HAP-1 (cell line): ENCODE measurements at regions not wholly inside any gene's neighbourhood (a gene's known extent, or its start where the extent isn't known, plus 50 kb on each side); places are given as distances from the start of the nearest gene placed in this dataset.

ENCODE experiments used
- DNase-seq, 2 experiments: peaks; one replicate each; pipeline ENCODE4 v3.0.0-alpha.2; 2016 to 2020; ENCODE audit warnings: low spot score in 2 of 2
- H3K27me3 ChIP-seq: fragments of 250-450 bp; sonication (Bioruptor Pico); 2 replicates; pipeline ENCODE4 v1.5.1; 2020; ENCODE audit warnings: low read depth, mild to moderate bottlenecking, moderate library complexity
- H3K36me3 ChIP-seq: fragments of 250-450 bp; sonication (Bioruptor Pico); replicated peaks from 2 replicates; pipeline ENCODE4 v1.5.1; 2020; ENCODE audit warnings: mild to moderate bottlenecking
- H3K4me1 ChIP-seq: fragments of 250-450 bp; sonication (Bioruptor Pico); 2 replicates; pipeline ENCODE4 v1.5.1; 2020; ENCODE audit warnings: mild to moderate bottlenecking
- H3K4me3 ChIP-seq: fragments of 250-450 bp; sonication (Bioruptor Pico); 2 replicates; pipeline ENCODE4 v1.5.1; 2020; ENCODE audit warnings: mild to moderate bottlenecking, moderate library complexity
- H3K9me3 ChIP-seq: fragments of 250-450 bp; sonication (Bioruptor Pico); 2 replicates; pipeline ENCODE4 v1.5.1; 2020; ENCODE audit warnings: mild to moderate bottlenecking, moderate library complexity
- in situ Hi-C: fragments of 300-500 bp; cut with MboI; formaldehyde crosslinking; loops from 3 replicates; pipeline ENCODE4 v1.14.3; 2020; ENCODE audit warnings: low sequenced_read_pairs, inconsistent platforms, mixed read lengths

- no peak for DNase-seq
Measured at GRCh38 chr3:46146548-46146947, 61.6 kb downstream of the CCR1 start.

GRCh38 chr3:46146021-46146420, 62.1 kb downstream of the CCR1 start:
- H3K36me3 ChIP-seq: no peaks in the 10 kb centered on the region
- H3K27me3 ChIP-seq: 0 out of 2 replicates have a peak, but pooled peaks cover 2% of the 10 kb centered on the region
- DNase-seq: no peak
- no peaks in the 10 kb centered on the region for H3K4me1 ChIP-seq
- in situ Hi-C loops: no loop called here
- no peaks in the 10 kb centered on the region for H3K9me3 ChIP-seq
- no peak overlapping the region for H3K4me3 ChIP-seq

More at GRCh38 chr3:46146548-46146947, 61.6 kb downstream of the CCR1 start:
- H3K9me3 ChIP-seq: no peaks in the 10 kb centered on the region
- H3K27me3 ChIP-seq: 0 out of 2 replicates have a peak, but pooled peaks cover 2% of the 10 kb centered on the region
- no peaks in the 10 kb centered on the region for H3K36me3 ChIP-seq
- in situ Hi-C loops: no loop called here
- H3K4me1 ChIP-seq: no peaks in the 10 kb centered on the region
- H3K4me3 ChIP-seq: no peak overlapping the region

GRCh38 chr3:46145147-46145546, 63.0 kb downstream of the CCR1 start:
- Histone ChIP-seq H3K4me1 (no peaks in the 10 kb centered on the region), H3K27me3 (0 out of 2 replicates have a peak, but pooled peaks cover 2% of the 10 kb centered on the region), H3K9me3 (no peaks in the 10 kb centered on the region), H3K4me3 (no peak overlapping the region), H3K36me3 (no peaks in the 10 kb centered on the region)
- in situ Hi-C loops: no loop called here
- no peak for DNase-seq

GRCh38 chr3:46143951-46144473, 64.1 kb downstream of the CCR1 start:
- no peak for DNase-seq
- Histone ChIP-seq H3K4me1 (no peaks in the 10 kb centered on the region), H3K27me3 (0 out of 2 replicates have a peak, but pooled peaks cover 2% of the 10 kb centered on the region), H3K36me3 (no peaks in the 10 kb centered on the region), H3K4me3 (no peak overlapping the region), H3K9me3 (no peaks in the 10 kb centered on the region)
- in situ Hi-C loops: no loop called here

- in situ Hi-C loops: no loop called here
- 0 out of 2 replicates have a peak, but pooled peaks cover 2% of the 10 kb centered on the region for H3K27me3 ChIP-seq
- no peaks in the 10 kb centered on the region for H3K36me3 ChIP-seq
- no peaks in the 10 kb centered on the region for H3K4me1 ChIP-seq
- no peaks in the 10 kb centered on the region for H3K9me3 ChIP-seq
- no peak for DNase-seq
- no peak overlapping the region for H3K4me3 ChIP-seq
Measured at GRCh38 chr3:46141813-46142212, 66.3 kb downstream of the CCR1 start.

GRCh38 chr3:46138581-46138980, 69.5 kb downstream of the CCR1 start:
- no peak overlapping the region for H3K4me3 ChIP-seq
- H3K9me3 ChIP-seq: no peaks in the 10 kb centered on the region
- DNase-seq: no peak

GRCh38 chr3:46135475-46135874, 72.6 kb downstream of the CCR1 start:
- Histone ChIP-seq H3K4me3 (no peak overlapping the region), H3K27me3 (no peaks in the 10 kb centered on the region; the same call in 1 of the 2 replicates), H3K36me3 (no peaks in the 10 kb centered on the region), H3K4me1 (no peaks in the 10 kb centered on the region), H3K9me3 (no peaks in the 10 kb centered on the region)
- in situ Hi-C loops: no loop called here
- no peak for DNase-seq

More at GRCh38 chr3:46138581-46138980, 69.5 kb downstream of the CCR1 start:
- no peaks in the 10 kb centered on the region for H3K4me1 ChIP-seq
- in situ Hi-C loops: no loop called here
- H3K36me3 ChIP-seq: no peaks in the 10 kb centered on the region
- no peaks in the 10 kb centered on the region for H3K27me3 ChIP-seq

- no peaks in the 10 kb centered on the region for H3K9me3 ChIP-seq
- H3K4me3 ChIP-seq: no peak overlapping the region
- in situ Hi-C loops: no loop called here
- DNase-seq: no peak
- H3K36me3 ChIP-seq: no peaks in the 10 kb centered on the region
- H3K27me3 ChIP-seq: no peaks in the 10 kb centered on the region; the same call in 1 of the 2 replicates
- H3K4me1 ChIP-seq: no peaks in the 10 kb centered on the region
Measured at GRCh38 chr3:46133285-46133684, 74.8 kb downstream of the CCR1 start.

GRCh38 chr3:46132565-46132964, 75.5 kb downstream of the CCR1 start:
- Histone ChIP-seq H3K4me3 (no peak overlapping the region), H3K4me1 (no peaks in the 10 kb centered on the region), H3K9me3 (no peaks in the 10 kb centered on the region), H3K27me3 (no peaks in the 10 kb centered on the region; the same call in 1 of the 2 replicates), H3K36me3 (no peaks in the 10 kb centered on the region)
- DNase-seq: no peak
- in situ Hi-C loops: no loop called here

- Histone ChIP-seq H3K4me3 (no peak overlapping the region), H3K36me3 (no peaks in the 10 kb centered on the region), H3K4me1 (no peaks in the 10 kb centered on the region), H3K27me3 (no peaks in the 10 kb centered on the region; the same call in 1 of the 2 replicates), H3K9me3 (no peaks in the 10 kb centered on the region)
- in situ Hi-C loops: no loop called here
- DNase-seq: no peak
Measured at GRCh38 chr3:46131884-46132450, 76.1 kb downstream of the CCR1 start.

- H3K4me3 ChIP-seq: no peak overlapping the region
- no peaks in the 10 kb centered on the region; the same call in 1 of the 2 replicates for H3K27me3 ChIP-seq
- no peaks in the 10 kb centered on the region for H3K36me3 ChIP-seq
- H3K4me1 ChIP-seq: no peaks in the 10 kb centered on the region
- in situ Hi-C loops: no loop called here
- DNase-seq: no peak
- H3K9me3 ChIP-seq: no peaks in the 10 kb centered on the region
Measured at GRCh38 chr3:46130631-46131310, 77.3 kb downstream of the CCR1 start.

- H3K9me3 ChIP-seq: no peaks in the 10 kb centered on the region
Measured at GRCh38 chr3:46129588-46130272, 78.4 kb downstream of the CCR1 start.

GRCh38 chr3:46127503-46127902, 80.6 kb downstream of the CCR1 start:
- no peaks in the 10 kb centered on the region for H3K9me3 ChIP-seq
- no peak for DNase-seq
- in situ Hi-C loops: no loop called here

More at GRCh38 chr3:46129588-46130272, 78.4 kb downstream of the CCR1 start:
- DNase-seq: no peak
- Histone ChIP-seq H3K4me1 (no peaks in the 10 kb centered on the region), H3K27me3 (no peaks in the 10 kb centered on the region; the same call in 1 of the 2 replicates), H3K4me3 (no peak overlapping the region), H3K36me3 (no peaks in the 10 kb centered on the region)
- in situ Hi-C loops: no loop called here

More at GRCh38 chr3:46127503-46127902, 80.6 kb downstream of the CCR1 start:
- Histone ChIP-seq H3K27me3 (no peaks in the 10 kb centered on the region; the same call in 1 of the 2 replicates), H3K36me3 (no peaks in the 10 kb centered on the region), H3K4me3 (no peak overlapping the region), H3K4me1 (no peaks in the 10 kb centered on the region)
